ENCODE measurements at regions not wholly inside any gene's neighbourhood (a gene's known extent, or its start where the extent isn't known, plus 50 kb on each side); places are given as distances from the start of the nearest gene placed in this dataset.

DNA sequence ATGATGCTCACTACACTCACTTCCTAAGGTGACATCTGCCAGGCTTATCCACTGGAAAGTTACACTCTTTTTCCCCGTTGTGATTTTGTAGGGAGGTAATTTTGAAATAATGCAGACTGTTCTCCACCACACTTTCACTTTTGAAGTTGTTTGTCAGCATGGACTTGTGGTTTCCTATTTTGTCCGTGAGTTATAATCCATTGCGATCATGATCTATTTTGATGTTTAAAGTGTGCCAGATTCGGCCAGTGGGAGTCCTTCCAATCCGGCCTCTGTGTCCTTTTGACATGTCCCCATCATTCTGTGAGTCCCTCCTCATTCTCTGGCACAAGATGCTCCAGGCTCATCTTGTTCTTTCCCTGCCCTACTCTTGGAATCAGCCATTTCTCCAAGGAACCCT, 211.3 kb upstream of the KLF4 start:
- TF ChIP-seq, protein P1, sequence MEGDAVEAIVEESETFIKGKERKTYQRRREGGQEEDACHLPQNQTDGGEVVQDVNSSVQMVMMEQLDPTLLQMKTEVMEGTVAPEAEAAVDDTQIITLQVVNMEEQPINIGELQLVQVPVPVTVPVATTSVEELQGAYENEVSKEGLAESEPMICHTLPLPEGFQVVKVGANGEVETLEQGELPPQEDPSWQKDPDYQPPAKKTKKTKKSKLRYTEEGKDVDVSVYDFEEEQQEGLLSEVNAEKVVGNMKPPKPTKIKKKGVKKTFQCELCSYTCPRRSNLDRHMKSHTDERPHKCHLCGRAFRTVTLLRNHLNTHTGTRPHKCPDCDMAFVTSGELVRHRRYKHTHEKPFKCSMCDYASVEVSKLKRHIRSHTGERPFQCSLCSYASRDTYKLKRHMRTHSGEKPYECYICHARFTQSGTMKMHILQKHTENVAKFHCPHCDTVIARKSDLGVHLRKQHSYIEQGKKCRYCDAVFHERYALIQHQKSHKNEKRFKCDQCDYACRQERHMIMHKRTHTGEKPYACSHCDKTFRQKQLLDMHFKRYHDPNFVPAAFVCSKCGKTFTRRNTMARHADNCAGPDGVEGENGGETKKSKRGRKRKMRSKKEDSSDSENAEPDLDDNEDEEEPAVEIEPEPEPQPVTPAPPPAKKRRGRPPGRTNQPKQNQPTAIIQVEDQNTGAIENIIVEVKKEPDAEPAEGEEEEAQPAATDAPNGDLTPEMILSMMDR (conservative IDR thresholded peaks at IDR 0.05; ENCODE audit: low read length) = no peak
- no peak for TF ChIP-seq EZH2phosphoT487 (IDR thresholded peaks at IDR 0.05; ENCODE audit: borderline replicate concordance)

Measured in Loucy (cell line).